Endothelial cell of umbilical vein (primary cell): ENCODE measurements at regions not wholly inside any gene's neighbourhood (a gene's known extent, or its start where the extent isn't known, plus 50 kb on each side); places are given as distances from the start of the nearest gene placed in this dataset.

ENCODE experiments used
- BruUV-seq: library from RNA; stranded (reverse); fragments of 400-500 nt; replicated peaks from 2 replicates; lab custom pipeline; 2021; lab: Mats Ljungman, UMichigan
- CTCF ChIA-PET: fragments of 300-600, 350-600 bp; sonication (Branson Sonifier 250); formaldehyde crosslinking; loops from one replicate; lab custom pipeline; 2021; ENCODE audit warnings: antibody characterized with exemption, inconsistent platforms; lab: Charles Lee
- POLR2A ChIA-PET: fragments of 300-600, 350-600 bp; sonication (Branson Sonifier 250); formaldehyde crosslinking; loops from one replicate; lab custom pipeline; 2021; ENCODE audit warnings: antibody characterized with exemption, inconsistent platforms; lab: Charles Lee
- DNase-seq: peaks from one replicate; pipeline ENCODE4 v3.0.0-alpha.2; 2011; ENCODE audit warnings: low read depth, low spot score
- FAIRE-seq: peaks from 2 replicates; lab custom pipeline; 2011; peaks lifted over from hg19 to GRCh38; lab: Jason Lieb, UNC
- H2AFZ ChIP-seq: 2 replicates; pipeline ENCODE4 v1.6.0; 2012; ENCODE audit warnings: low read depth, low read length, control low read depth, inconsistent platforms
- H3K27ac ChIP-seq: 2 replicates; pipeline ENCODE4 v1.5.1; 2011; ENCODE audit warnings: low read depth, mild to moderate bottlenecking, control low read depth, low read length, moderate library complexity; ENCODE audit not compliant: insufficient read depth
- H3K27me3 ChIP-seq, 2 experiments: 2 replicates each; pipeline versions ENCODE4 v1.6.0 to v1.6.1; 2011; ENCODE audit warnings: low read length in 2 of 2, mixed read lengths in 1 of 2; ENCODE audit not compliant: control insufficient read depth in 2 of 2, insufficient read depth in 2 of 2
- H3K36me3 ChIP-seq, 2 experiments: 2 replicates in 1 of 2; 3 replicates in 1 of 2; pipeline ENCODE4 v1.5.1; 2011; ENCODE audit warnings: low read length in 2 of 2, mild to moderate bottlenecking in 1 of 2, moderate library complexity in 1 of 2; ENCODE audit not compliant: control insufficient read depth in 2 of 2, insufficient read depth in 2 of 2; ENCODE audit errors: extremely low read depth in 1 of 2
- H3K4me1 ChIP-seq: 3 replicates; pipeline ENCODE4 v1.5.1; 2011; ENCODE audit warnings: mild to moderate bottlenecking, low read length; ENCODE audit not compliant: control insufficient read depth, insufficient read depth; ENCODE audit errors: extremely low read depth
- H3K4me2 ChIP-seq: 2 replicates; pipeline ENCODE4 v1.6.1; 2011; ENCODE audit warnings: low read length, control low read depth, mixed read lengths; ENCODE audit not compliant: insufficient read depth
- H3K4me3 ChIP-seq, 3 experiments: fragments of 200-600 bp in 1 of 3; sonication (generic), shearing (Covaris generic) in 1 of 3; replicated peaks in 1 of 3; 2 replicates each; pipeline ENCODE4 v1.5.1; 2011 to 2016; ENCODE audit warnings: control low read depth in 3 of 3, low read length in 3 of 3, mild to moderate bottlenecking in 2 of 3, inconsistent platforms in 1 of 3, low read depth in 1 of 3, moderate library complexity in 1 of 3; ENCODE audit not compliant: insufficient read depth in 1 of 3
- H3K79me2 ChIP-seq: 2 replicates; pipeline ENCODE4 v1.6.0; 2012; ENCODE audit warnings: low read length, inconsistent platforms; ENCODE audit not compliant: control insufficient read depth, insufficient read depth
- H3K9ac ChIP-seq: replicated peaks from 2 replicates; pipeline ENCODE3; 2011; ENCODE audit warnings: low read length, control low read depth; ENCODE audit not compliant: insufficient read depth; ENCODE audit errors: extremely low read depth
- H3K9me1 ChIP-seq: replicated peaks from 3 replicates; pipeline ENCODE4 v1.6.0; 2011; ENCODE audit warnings: mild to moderate bottlenecking, low read length; ENCODE audit not compliant: control insufficient read depth, insufficient read depth; ENCODE audit errors: extremely low read depth
- H3K9me3 ChIP-seq: replicated peaks from 2 replicates; pipeline ENCODE4 v1.5.1; 2012; ENCODE audit warnings: low read length, inconsistent platforms; ENCODE audit not compliant: control insufficient read depth, insufficient read depth
- H4K20me1 ChIP-seq: replicated peaks from 2 replicates; pipeline ENCODE3; 2011; ENCODE audit warnings: mild to moderate bottlenecking, low read length; ENCODE audit not compliant: control insufficient read depth, insufficient read depth; ENCODE audit errors: extremely low read depth
- EZH2 ChIP-seq: IDR thresholded peaks from 2 replicates; pipeline ENCODE4 v1.6.1; 2012; ENCODE audit warnings: borderline replicate concordance, low read depth, mild to moderate bottlenecking, moderate library complexity, low read length, inconsistent platforms; ENCODE audit not compliant: severe bottlenecking
- FOS ChIP-seq: IDR thresholded peaks from 2 replicates; pipeline ENCODE4 v1.6.1; 2011; ENCODE audit warnings: mild to moderate bottlenecking, low read length, moderate library complexity, borderline replicate concordance; ENCODE audit not compliant: insufficient read depth
- GATA2 ChIP-seq: IDR thresholded peaks from 2 replicates; pipeline ENCODE4 v1.7.0; 2011; ENCODE audit warnings: low read depth, mild to moderate bottlenecking, moderate library complexity, mixed read lengths, low read length; ENCODE audit not compliant: insufficient read length, insufficient read depth
- JUN ChIP-seq: IDR thresholded peaks from 2 replicates; pipeline ENCODE4 v1.6.1; 2011; ENCODE audit warnings: borderline replicate concordance, low read depth; ENCODE audit not compliant: insufficient read length, insufficient read depth
- MYC ChIP-seq: IDR thresholded peaks from one replicate; pipeline ENCODE4 v1.6.1; 2011; ENCODE audit warnings: mild to moderate bottlenecking, low read depth, low read length
- POLR2A ChIP-seq: IDR thresholded peaks from 2 replicates; pipeline ENCODE4 v1.6.1; 2012; ENCODE audit warnings: low read depth, mild to moderate bottlenecking, control low read depth, low read length
- POLR2AphosphoS5 ChIP-seq: IDR thresholded peaks from 2 replicates; pipeline ENCODE4 v1.6.1; 2012; ENCODE audit warnings: low read depth, mild to moderate bottlenecking, control low read depth, low read length, moderate library complexity; ENCODE audit not compliant: insufficient read depth
- dilution Hi-C: fragments of 300-500 bp; cut with MboI; formaldehyde crosslinking; loops from one replicate; pipeline ENCODE4 v1.15.0; 2019; ENCODE audit warnings: low sequenced_read_pairs; ENCODE audit not compliant: extremely low pct_ligation_motif_present
- intact Hi-C: fragments of 100-400 bp; cut with micrococcal nuclease; formaldehyde crosslinking; loops from one replicate; pipeline ENCODE4 v1.10.0; 2022
- TF ChIP-seq, protein P1 (sequence below), 2 donors: IDR thresholded peaks; 1 replicate in 1 of 2; 2 replicates in 1 of 2; pipeline ENCODE4 v1.5.1; 2011; ENCODE audit warnings: low read length in 2 of 2, mild to moderate bottlenecking in 2 of 2, moderate library complexity in 2 of 2, control low read depth in 1 of 2, inconsistent platforms in 1 of 2, low read depth in 1 of 2; ENCODE audit not compliant: insufficient read depth in 1 of 2; ENCODE audit errors: extremely low read depth in 1 of 2
- TF ChIP-seq, protein P2 (sequence below): IDR thresholded peaks from 2 replicates; pipeline ENCODE4 v1.6.1; 2011; ENCODE audit not compliant: insufficient read depth, insufficient read length

DNA sequence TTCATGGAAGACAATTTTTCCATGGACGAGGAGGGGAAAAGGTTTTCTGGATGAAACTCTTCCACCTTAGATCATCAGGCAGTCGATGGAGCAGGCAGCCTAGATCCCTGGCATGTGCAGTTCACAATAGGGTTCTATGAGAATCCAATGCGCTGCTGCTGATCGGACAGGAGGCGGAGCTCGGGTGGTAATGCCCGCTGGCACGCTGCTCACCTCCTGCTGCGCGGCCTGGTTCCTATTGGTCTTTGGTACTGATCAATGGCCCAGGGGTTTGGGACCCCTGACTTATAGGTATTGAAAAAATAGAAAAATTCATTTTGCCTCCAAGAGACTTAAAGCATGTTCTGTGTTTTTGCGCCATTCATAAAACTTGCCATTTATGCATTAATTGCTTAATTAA lies 793.9 kb upstream of the NR2F2 start:
- ChIA-PET POLR2A (no interaction called here), CTCF (no interaction called here)
- no peak overlapping the region for H3K4me3 ChIP-seq
- no peaks in the 10 kb centered on the region for H3K9me1 ChIP-seq
- H3K4me1 ChIP-seq: no peaks in the 10 kb centered on the region
- FAIRE-seq (no peak), DNase-seq (no peak)
- no peak for TF ChIP-seq GATA2
- TF ChIP-seq POLR2A: no peak
- no peak for TF ChIP-seq MYC
- TF ChIP-seq, protein P1, sequence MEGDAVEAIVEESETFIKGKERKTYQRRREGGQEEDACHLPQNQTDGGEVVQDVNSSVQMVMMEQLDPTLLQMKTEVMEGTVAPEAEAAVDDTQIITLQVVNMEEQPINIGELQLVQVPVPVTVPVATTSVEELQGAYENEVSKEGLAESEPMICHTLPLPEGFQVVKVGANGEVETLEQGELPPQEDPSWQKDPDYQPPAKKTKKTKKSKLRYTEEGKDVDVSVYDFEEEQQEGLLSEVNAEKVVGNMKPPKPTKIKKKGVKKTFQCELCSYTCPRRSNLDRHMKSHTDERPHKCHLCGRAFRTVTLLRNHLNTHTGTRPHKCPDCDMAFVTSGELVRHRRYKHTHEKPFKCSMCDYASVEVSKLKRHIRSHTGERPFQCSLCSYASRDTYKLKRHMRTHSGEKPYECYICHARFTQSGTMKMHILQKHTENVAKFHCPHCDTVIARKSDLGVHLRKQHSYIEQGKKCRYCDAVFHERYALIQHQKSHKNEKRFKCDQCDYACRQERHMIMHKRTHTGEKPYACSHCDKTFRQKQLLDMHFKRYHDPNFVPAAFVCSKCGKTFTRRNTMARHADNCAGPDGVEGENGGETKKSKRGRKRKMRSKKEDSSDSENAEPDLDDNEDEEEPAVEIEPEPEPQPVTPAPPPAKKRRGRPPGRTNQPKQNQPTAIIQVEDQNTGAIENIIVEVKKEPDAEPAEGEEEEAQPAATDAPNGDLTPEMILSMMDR (IDR thresholded peaks at IDR 0.05; ENCODE audit: extremely low read depth in 1 of 2, insufficient read depth in 1 of 2, low read depth in 1 of 2, low read length in 2 of 2): no peak
- no peak for TF ChIP-seq POLR2AphosphoS5
- TF ChIP-seq EZH2: no peak
- no peak for TF ChIP-seq JUN
- TF ChIP-seq, protein P2, sequence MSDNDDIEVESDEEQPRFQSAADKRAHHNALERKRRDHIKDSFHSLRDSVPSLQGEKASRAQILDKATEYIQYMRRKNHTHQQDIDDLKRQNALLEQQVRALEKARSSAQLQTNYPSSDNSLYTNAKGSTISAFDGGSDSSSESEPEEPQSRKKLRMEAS: no peak
- TF ChIP-seq FOS: no peak
- H3K79me2 ChIP-seq: no peaks in the 10 kb centered on the region
- BruUV-seq: no TSS peak
- no peak overlapping the region for H3K4me2 ChIP-seq
- no peak overlapping the region for H3K27ac ChIP-seq
- dilution Hi-C loops (no loop called here), intact Hi-C loops (no loop called here)
- no peaks in the 10 kb centered on the region for H4K20me1 ChIP-seq
- H3K36me3 ChIP-seq: no peaks in the 10 kb centered on the region
- H3K9me3 ChIP-seq: no peaks in the 10 kb centered on the region
- no peak overlapping the region for H2AFZ ChIP-seq
- H3K9ac ChIP-seq: no peak overlapping the region
- no peaks in the 10 kb centered on the region for H3K27me3 ChIP-seq
